ENCODE measurements at regions not wholly inside any gene's neighbourhood (a gene's known extent, or its start where the extent isn't known, plus 50 kb on each side); places are given as distances from the start of the nearest gene placed in this dataset.

GRCh38 chr4:30354605-30355004 lies 365.6 kb upstream of the PCDH7 start:
- CTCF ChIA-PET, result no interaction called here
- no peaks in the 10 kb centered on the region for H3K79me2 ChIP-seq (ENCODE audit: low read depth)
- no peak overlapping the region for H2AFZ ChIP-seq
- H3K9me3 ChIP-seq (ENCODE audit: insufficient read depth, low read depth), result no peaks in the 10 kb centered on the region
- no peak overlapping the region for H3K27ac ChIP-seq
- TF ChIP-seq, protein P1, sequence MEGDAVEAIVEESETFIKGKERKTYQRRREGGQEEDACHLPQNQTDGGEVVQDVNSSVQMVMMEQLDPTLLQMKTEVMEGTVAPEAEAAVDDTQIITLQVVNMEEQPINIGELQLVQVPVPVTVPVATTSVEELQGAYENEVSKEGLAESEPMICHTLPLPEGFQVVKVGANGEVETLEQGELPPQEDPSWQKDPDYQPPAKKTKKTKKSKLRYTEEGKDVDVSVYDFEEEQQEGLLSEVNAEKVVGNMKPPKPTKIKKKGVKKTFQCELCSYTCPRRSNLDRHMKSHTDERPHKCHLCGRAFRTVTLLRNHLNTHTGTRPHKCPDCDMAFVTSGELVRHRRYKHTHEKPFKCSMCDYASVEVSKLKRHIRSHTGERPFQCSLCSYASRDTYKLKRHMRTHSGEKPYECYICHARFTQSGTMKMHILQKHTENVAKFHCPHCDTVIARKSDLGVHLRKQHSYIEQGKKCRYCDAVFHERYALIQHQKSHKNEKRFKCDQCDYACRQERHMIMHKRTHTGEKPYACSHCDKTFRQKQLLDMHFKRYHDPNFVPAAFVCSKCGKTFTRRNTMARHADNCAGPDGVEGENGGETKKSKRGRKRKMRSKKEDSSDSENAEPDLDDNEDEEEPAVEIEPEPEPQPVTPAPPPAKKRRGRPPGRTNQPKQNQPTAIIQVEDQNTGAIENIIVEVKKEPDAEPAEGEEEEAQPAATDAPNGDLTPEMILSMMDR (conservative IDR thresholded peaks at IDR 0.05), result no peak
- TF ChIP-seq EZH2 (IDR thresholded peaks at IDR 0.05; ENCODE audit: low read depth), result no peak
- H3K4me1 ChIP-seq (replicated peaks; ENCODE audit: insufficient read depth), result no peaks in the 10 kb centered on the region
- no peaks in the 10 kb centered on the region for H4K20me1 ChIP-seq (ENCODE audit: insufficient read depth)
- no peak overlapping the region for H3K4me2 ChIP-seq
- POLR2A ChIA-PET (ENCODE audit: unreplicated experiment), result no interaction called here
- no peaks in the 10 kb centered on the region for H3K36me3 ChIP-seq (ENCODE audit: low read depth)
- H3K9me2 ChIP-seq (ENCODE audit: insufficient read depth), result no peaks in the 10 kb centered on the region
- intact Hi-C loops (cut with micrococcal nuclease; ENCODE audit: unreplicated experiment), result no loop called here
- H3K27me3 ChIP-seq (ENCODE audit: insufficient read depth, low read depth), result no peaks in the 10 kb centered on the region
- no TSS peak for BruUV-seq (replicated peaks)
- H3K4me3 ChIP-seq, result no peak overlapping the region
- H3F3A ChIP-seq (ENCODE audit: insufficient read depth, low read depth), result no peaks in the 10 kb centered on the region
- DNase-seq, result no peak

DNA sequence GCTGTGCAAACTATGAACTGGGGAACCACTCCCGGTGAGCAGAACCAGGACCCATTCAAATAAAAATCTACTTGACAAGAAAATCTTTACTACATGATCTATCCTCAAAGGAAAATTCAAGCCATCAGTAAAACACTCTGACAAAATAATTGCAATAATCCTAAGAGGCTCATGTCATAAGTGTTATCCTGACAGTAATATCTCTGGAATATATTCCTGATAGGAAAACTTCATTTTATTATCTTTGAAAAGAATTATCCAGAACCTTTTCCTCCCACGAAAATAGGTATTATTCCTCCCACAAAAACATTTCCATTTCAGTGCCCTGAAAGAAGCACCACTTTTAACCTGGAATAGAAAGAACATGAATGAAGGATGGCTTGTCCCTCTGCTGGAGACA lies 357.7 kb upstream of the PCDH7 start:
- Histone ChIP-seq H3K9me3 (ENCODE audit: insufficient read depth, low read depth) (no peaks in the 10 kb centered on the region), H3K4me1 (replicated peaks; ENCODE audit: insufficient read depth) (no peaks in the 10 kb centered on the region), H3K27ac (no peak overlapping the region), H3K9me2 (ENCODE audit: insufficient read depth) (no peaks in the 10 kb centered on the region), H3K27me3 (ENCODE audit: insufficient read depth, low read depth) (no peaks in the 10 kb centered on the region), H3K4me2 (no peak overlapping the region), H3F3A (ENCODE audit: insufficient read depth, low read depth) (no peaks in the 10 kb centered on the region), H2AFZ (no peak overlapping the region; the same call in 1 of the 2 replicates), H3K36me3 (ENCODE audit: low read depth) (no peaks in the 10 kb centered on the region), H3K79me2 (ENCODE audit: low read depth) (no peaks in the 10 kb centered on the region), H3K4me3 (no peak overlapping the region), H4K20me1 (ENCODE audit: insufficient read depth) (no peaks in the 10 kb centered on the region; the same call in 1 of the 2 replicates)
- no peak for DNase-seq
- POLR2A ChIA-PET (ENCODE audit: unreplicated experiment), result no interaction called here
- CTCF ChIA-PET, result no interaction called here
- TF ChIP-seq, protein P1 (conservative IDR thresholded peaks at IDR 0.05), result no peak
- no peak for TF ChIP-seq EZH2 (IDR thresholded peaks at IDR 0.05; ENCODE audit: low read depth)
- BruUV-seq (replicated peaks), result no TSS peak
- intact Hi-C loops (cut with micrococcal nuclease; ENCODE audit: unreplicated experiment), result no loop called here

GRCh38 chr4:30370105-30370504 lies 350.1 kb upstream of the PCDH7 start:
- TF ChIP-seq, protein P1 (conservative IDR thresholded peaks at IDR 0.05), result no peak
- TF ChIP-seq EZH2 (IDR thresholded peaks at IDR 0.05; ENCODE audit: low read depth), result no peak
- Histone ChIP-seq H3F3A (ENCODE audit: insufficient read depth, low read depth) (no peaks in the 10 kb centered on the region), H3K79me2 (ENCODE audit: low read depth) (no peaks in the 10 kb centered on the region), H3K9me2 (ENCODE audit: insufficient read depth) (no peaks in the 10 kb centered on the region), H3K9me3 (ENCODE audit: insufficient read depth, low read depth) (no peaks in the 10 kb centered on the region), H3K27ac (no peak overlapping the region), H3K36me3 (ENCODE audit: low read depth) (no peaks in the 10 kb centered on the region), H2AFZ (no peak overlapping the region), H4K20me1 (ENCODE audit: insufficient read depth) (no peaks in the 10 kb centered on the region), H3K4me1 (replicated peaks; ENCODE audit: insufficient read depth) (no peaks in the 10 kb centered on the region), H3K27me3 (ENCODE audit: insufficient read depth, low read depth) (no peaks in the 10 kb centered on the region), H3K4me3 (no peak overlapping the region), H3K4me2 (no peak overlapping the region)
- intact Hi-C loops (cut with micrococcal nuclease; ENCODE audit: unreplicated experiment), result no loop called here
- DNase-seq, result no peak
- ChIA-PET POLR2A (ENCODE audit: unreplicated experiment) (no interaction called here), CTCF (interaction anchor here (0.6 kb wide), 1 partner anchor 15 kb away, joined by 3 read pairs; no protein-coding TSS in a partner anchor)
- no TSS peak for BruUV-seq (replicated peaks)
